GM19463 (cell line): ENCODE measurements at regions not wholly inside any gene's neighbourhood (a gene's known extent, or its start where the extent isn't known, plus 50 kb on each side); places are given as distances from the start of the nearest gene placed in this dataset.

ENCODE experiments used
- ATAC-seq: cut with Tn5 transposase; IDR thresholded peaks from one replicate; pipeline ENCODE4 v1.9.1; 2021; ENCODE audit warnings: mild to moderate bottlenecking, moderate library complexity; ENCODE audit not compliant: unreplicated experiment

DNA sequence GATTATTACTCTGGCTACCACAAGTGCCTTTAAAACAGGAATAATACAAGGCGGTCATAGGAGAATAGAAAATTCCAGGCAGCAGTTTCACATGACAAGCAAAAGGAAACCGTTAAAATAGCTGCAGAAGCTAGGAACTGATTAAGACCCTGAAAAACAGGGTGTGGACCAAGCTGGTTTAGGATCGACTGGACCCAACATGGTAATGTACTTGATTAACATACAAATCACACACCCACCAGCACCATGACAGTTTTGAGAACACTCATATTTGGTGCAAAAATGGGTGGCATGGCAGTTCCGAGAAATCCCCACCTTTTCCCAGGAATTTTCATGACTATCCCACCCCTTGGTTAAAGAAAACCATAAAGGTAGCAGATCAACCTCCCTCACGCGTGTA lies 51.9 kb upstream of the TMEM163 start:
- no peak for ATAC-seq

DNA sequence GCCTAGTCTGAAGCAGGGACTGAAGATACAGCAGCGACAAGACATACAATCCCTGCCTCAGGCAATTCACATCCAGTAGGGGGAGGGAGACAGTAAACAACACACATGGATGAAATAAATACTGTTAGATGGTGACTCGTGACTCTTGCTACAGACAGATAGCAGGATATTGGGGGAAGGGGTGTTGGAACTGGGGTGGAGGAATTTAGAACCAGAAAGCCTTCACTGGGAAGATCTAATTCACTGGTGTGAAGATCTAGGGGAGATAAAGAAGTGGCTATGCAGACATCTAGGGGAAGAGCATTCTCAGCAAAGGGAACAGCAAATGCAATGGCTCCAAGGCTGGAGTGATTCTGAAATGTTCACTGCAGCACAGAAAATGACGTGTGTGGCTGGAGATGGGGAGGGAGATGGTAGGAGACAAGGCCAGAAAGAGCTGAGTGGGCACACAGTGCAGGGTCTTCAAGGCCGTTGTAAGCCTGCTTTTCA lies 52.6 kb upstream of the TMEM163 start:
- ATAC-seq, result no peak

DNA sequence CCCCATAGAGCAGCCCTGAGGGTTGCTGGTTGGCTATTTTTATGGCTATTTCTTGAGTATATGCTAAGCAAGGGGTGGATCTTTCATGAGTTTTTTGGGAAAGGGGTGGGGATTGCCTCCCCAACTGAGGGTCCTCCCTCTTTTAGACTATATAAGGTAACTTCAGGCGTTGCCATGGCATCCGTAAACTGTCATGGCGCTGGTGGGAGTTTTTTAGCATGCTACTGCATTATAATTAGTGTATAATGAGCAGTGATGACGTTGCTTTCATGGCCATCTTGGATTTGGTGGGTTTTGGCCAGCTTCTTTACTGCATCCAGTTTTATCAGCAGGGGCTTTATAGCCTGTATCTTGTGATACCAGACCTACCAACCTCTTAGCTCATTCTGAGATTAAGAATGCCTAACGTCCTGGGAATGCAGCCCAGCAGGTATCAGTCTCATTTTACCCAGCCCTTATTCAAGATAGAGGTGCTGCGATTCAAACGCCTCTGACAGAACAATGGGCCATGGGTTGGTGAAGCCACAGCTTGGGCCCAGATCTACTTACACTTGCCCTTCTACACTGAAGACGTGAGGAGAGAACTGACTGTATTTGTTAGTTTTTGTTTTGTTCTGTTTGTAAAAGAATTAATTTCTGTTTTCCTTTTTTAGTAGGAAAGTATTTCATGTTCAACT lies 53.8 kb upstream of the TMEM163 start:
- no peak for ATAC-seq

DNA sequence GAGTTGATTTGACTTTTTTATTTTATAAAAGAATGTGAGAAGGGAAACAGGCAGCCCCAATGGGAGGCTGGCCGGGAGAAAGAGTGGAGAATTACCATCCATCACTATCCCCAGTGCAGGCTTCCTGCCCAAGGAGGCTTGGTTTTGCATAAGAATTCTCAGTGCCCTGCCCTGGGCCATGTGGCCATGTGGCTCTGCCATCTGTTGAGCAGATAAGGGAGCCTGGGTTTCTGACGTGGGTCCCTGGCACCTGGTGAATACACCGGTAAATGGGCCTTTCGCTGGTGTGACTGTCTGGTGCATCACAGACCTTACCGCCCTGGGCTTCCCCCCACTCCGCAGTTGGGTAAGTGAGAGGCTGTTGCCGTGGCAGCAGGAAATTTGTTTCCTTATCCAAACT lies 54.5 kb upstream of the TMEM163 start:
- ATAC-seq, result no peak

DNA sequence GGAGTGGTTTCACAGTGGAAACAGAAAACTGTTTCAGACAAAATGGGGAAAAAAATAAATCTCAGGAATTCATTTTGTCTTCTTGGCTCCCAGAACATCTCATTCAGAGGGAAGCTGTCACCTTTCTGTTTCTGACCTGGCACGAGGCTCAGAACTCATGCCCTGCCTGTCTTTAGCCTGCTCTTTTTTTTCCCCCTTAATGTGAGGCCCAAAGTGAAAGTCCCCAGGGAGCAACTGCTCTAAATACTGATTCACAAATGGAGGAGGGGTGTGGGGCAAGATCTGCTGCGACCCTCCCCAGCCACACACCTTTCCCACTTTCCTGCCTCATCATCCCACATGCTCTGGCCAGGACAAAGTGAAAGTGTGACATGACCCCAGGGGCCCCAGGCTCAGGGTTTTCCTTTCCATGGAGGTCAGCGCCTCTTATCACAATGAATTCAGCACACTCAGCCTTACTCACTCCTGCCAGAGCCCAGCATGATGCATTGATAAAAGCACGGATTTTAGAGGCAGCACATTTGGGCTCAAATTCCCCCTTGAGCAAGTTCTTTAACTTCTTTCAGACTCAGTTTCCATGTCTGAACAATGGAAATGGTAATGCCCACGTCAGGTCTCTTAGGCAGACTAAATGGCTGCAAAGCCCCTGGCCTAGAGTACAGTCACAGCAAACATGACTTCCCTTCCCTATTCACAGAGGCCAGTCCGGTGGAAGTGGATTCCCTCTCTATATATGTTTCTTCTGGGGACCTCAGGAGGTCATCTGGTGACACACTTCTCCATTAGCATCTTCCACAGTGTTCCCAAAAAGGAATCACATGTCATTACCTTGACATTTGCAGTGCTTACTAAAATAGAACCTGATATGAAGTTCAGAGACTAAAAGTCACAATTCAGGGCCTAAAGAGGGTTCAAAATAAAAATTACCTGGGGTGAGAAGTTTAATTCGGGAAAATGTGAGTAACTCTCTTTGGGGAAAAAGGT lies 55.3 kb upstream of the TMEM163 start:
- ATAC-seq, result no peak

DNA sequence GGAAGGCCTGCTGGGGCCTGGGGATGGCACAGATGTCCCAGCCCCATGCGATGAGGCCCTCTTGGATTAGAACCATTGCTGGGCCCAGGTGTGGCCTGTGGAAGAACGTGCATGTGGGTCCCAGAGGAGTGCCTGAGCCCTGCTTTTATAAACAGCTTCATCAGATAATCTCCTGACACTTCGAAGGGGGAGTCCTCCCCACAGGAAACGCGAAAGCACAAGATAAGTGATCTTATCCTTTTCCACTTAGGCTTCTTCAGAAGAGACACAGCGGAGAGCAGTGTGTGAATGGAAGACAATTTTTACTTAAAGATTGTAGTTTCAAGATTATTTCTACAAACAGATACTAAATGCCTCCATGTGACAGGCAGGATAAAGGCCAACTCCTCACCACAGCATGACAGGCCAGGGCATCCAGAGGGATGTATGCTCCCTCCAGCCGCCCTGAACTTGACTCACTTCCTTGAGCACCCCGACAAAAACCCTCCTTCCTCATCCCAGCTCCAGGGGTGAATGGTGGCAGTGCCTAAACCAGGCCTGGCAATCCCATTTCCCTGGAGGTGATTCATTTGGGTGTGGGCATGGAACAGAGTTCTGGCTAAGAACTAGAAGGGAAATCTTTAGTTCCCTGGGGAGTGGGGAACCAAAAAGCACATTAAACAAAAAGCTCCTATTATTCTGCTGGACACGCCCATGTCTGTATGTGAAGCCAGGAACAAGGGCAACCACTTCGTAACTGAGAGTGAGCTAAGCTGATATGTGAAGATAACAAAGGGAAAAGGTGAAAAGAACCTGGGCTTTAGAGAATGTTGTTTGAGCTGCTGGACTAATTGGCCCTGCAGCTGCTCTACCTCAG lies 56.2 kb upstream of the TMEM163 start:
- no peak for ATAC-seq

DNA sequence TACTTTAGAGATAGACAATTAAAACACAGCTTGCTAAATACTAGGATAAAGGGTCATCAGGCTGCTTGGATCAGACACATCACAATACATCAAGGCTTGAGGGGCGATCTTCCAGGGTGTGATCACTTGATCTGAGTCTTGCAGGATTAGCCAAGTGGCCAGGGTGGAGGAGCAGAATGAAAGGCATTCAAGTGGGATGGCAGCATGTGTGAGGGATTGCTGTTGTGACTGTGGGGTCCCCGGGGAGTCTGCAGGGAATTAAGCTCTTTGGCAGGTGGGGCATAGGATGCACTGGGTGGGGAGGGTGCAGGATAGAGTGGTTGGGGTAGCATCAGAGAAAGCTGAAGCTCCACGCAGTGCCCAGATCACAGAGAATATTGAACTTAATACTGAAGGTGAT lies 58.0 kb upstream of the TMEM163 start:
- no peak for ATAC-seq

DNA sequence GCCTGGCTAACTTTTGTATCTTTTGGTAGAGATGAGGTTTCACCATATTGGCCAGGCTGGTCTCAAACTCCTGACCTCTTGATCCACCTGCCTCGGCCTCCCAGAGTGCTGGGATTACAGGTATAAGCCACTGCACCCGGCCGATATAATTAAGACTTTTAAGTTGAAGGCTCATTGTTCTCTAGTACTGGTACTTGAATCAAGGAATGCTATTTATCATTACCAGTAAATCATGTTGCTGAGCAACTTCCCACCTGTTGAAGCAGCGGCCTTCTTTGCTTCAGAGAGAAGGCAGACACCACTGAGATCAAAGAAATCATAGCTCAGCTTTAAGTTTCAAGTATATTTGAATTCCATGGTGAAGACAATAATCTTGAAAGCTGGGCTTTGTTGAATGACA lies 58.8 kb upstream of the TMEM163 start:
- ATAC-seq, result no peak

DNA sequence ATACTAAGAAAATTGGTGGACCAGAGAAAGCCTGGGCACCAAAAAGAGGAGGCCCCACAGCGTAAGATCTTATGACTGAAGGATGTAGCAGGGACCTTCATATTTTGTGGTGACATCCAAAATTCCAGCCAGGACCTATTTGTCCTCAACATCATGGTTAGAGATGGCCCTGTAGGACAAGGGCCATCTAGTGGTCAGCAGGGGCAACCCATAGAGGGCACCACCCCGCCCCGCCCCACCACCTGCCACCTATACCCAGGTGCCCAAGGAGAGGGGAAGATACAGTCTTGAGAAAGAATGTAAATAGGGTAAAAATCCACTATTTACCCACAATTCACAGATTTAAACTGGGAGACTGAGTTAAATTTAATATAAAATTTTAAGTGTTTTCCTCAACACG lies 59.6 kb upstream of the TMEM163 start:
- ATAC-seq, result no peak

DNA sequence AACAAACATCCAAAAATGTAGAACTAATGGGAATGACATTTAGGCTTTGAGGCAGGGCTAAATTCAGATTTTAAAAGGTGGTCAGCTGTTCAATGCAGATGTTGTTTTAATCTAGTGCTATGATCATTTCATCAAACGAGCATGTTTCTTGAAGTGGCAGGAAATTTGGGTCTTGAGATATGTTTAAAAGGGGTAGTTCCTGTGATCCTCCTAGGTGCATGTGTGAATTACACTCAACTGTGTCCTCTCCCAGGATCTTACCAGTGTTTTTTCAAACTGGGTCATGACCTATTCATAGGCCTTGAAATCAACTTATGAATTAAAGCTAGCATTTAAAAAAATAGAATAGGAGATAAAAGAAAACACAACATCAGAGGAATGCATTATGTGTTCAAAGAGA lies 57.4 kb upstream of the ACMSD start:
- ATAC-seq, result no peak

DNA sequence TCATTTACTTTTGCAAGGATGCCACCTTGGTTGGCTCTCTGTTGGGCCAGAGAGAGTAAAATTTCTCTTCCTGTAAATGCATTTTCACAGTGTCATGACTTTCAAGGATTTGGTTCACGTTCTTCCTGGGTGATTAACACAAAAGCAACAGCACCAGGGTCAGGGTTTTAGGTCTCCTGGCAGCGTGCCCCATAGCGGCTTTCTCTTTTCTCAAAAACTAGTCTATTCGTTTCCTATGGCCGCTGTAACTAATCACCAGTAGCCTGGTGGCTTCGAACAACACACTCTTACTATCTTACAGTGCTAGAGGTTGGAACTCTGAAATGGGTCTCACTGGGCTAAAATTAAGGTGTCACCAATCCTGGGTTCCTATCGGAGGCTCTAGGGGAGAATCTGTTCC lies 56.3 kb upstream of the ACMSD start:
- no peak for ATAC-seq

DNA sequence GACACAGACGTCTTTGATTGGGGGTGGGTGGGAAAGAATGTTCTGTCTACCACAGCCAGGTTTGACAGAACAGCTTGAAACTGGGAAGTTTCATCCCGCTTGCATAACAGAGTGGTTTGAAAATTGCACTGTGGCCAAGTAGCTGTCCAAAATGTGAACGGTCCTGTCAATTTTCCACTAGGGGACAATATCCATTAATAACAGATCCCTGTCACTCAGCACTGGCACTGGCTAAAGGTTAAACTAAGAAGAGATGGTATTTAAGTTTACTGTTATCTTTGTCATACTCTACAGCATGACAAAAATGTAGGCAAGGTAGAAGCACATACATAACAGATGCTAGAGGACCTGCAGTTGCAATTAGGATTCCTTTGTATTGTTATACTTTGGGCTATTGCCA lies 55.6 kb upstream of the ACMSD start:
- ATAC-seq, result peak; percentile 76

DNA sequence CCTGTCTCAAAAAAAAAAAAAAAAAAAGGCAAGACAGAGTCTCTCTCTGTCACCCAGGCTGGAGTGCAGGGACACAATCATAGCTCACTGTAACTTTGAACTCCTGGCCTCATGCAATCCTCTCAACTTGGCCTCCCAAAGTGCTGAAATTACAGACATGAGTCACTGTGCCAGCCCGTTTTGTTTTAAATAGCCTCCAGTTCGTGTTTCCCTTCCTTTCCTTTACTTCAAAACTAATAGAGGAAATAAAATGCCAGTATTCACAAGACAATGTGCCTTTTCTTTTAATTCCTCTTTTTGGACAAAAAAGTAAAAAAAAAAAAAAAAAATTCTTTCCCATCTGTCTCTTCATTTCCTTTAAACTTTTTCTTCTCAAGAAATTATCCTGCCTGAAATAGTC lies 54.5 kb upstream of the ACMSD start:
- ATAC-seq, result no peak

DNA sequence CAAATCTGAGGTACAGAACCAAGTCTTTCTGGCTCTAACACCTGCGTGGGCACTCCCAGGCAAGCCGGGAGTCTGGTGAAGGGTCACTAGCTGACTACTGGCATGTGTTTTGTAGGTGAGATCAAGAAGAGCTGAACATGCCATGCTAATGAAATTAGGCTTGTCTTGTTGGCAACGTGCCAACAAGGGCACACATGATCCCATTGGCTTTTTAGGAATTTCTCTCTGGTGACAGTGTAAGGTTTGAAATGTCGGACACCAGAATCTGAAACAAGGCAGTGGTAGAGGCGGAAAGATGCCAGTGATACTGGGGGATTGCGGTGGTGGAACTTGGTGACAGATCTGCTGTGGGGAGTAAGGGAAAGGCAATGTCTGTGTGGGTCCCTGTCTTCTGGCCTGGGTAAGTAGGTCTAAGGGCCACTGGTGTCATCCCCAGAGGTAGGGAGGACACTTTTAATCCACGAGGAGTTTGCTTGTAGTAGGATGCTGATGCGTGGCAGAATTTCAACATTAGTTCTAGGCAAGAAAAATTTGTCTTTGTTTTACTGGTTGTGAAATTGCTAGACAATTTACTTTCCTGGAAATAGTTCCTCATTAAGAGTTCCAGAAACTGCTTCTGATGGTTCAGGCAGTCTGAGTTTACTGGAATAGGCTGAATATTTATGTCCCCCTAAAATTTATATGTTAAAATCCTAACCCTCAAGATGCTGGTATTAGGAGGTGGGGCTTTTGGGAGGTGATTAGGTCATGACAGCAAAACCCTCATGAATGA lies 52.6 kb upstream of the ACMSD start:
- no peak for ATAC-seq

DNA sequence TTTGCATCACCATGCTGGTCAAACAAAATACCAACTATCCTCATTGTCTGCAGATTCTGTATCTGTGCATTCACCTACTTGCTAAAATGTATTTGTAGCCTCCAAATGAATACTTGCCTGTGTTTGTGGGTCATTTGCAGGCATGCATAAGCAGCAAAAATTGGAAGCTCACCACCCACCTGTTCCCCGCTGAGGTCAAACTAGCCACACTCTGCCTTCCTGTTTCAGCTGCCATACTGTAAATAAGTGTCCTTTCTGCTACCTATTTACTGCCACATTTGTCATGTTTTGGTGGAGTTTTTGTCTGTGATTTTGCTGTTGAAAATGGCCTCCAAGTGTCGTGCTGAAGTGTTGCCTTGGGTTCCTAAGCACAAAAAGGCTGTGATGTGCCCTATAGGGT lies 50.0 kb upstream of the ACMSD start:
- ATAC-seq, result no peak
